H1 (cell line): ENCODE measurements at regions not wholly inside any gene's neighbourhood (a gene's known extent, or its start where the extent isn't known, plus 50 kb on each side); places are given as distances from the start of the nearest gene placed in this dataset.

ENCODE experiments used
- CTCF ChIA-PET: fragments of 300-600 bp; sonication (Branson Sonifier 250); formaldehyde crosslinking; loops from one replicate; lab custom pipeline; 2021; ENCODE audit not compliant: partially characterized antibody; lab: Charles Lee
- POLR2A ChIA-PET: fragments of 300-600 bp; sonication (Branson Sonifier 250); formaldehyde crosslinking; loops from one replicate; lab custom pipeline; 2021; ENCODE audit warnings: inconsistent platforms; ENCODE audit not compliant: partially characterized antibody; lab: Charles Lee
- DNase-seq, 2 experiments: peaks; one replicate each; pipeline versions ENCODE4 v3.0.0 to v3.0.0-alpha.2; 2010 to 2022; ENCODE audit warnings: low spot score in 2 of 2, low read depth in 1 of 2, mixed read lengths in 1 of 2
- FAIRE-seq: peaks from 2 replicates; lab custom pipeline; 2011; peaks lifted over from hg19 to GRCh38; lab: Jason Lieb, UNC
- H2AFZ ChIP-seq: 2 replicates; pipeline ENCODE4 v1.8.1; 2012; ENCODE audit warnings: low read length, inconsistent platforms
- H2AK5ac ChIP-seq: 2 replicates; pipeline ENCODE4 v1.6.1; 2013; ENCODE audit warnings: low read depth, low read length
- H2BK120ac ChIP-seq: replicated peaks from 2 replicates; pipeline ENCODE3; 2013; ENCODE audit warnings: low read depth, low read length, inconsistent platforms
- H2BK12ac ChIP-seq: 2 replicates; pipeline ENCODE4 v1.6.1; 2013; ENCODE audit warnings: low read depth, low read length
- H2BK15ac ChIP-seq: 2 replicates; pipeline ENCODE4 v1.6.1; 2013; ENCODE audit warnings: low read length
- H2BK20ac ChIP-seq: 2 replicates; pipeline ENCODE4 v1.6.1; 2013; ENCODE audit warnings: low read length
- H2BK5ac ChIP-seq: 2 replicates; pipeline ENCODE4 v1.6.1; 2013; ENCODE audit warnings: low read depth, low read length
- H3K14ac ChIP-seq: 2 replicates; pipeline ENCODE4 v1.6.1; 2013; ENCODE audit warnings: inconsistent platforms; ENCODE audit not compliant: insufficient read length
- H3K18ac ChIP-seq: 2 replicates; pipeline ENCODE4 v1.6.1; 2013; ENCODE audit warnings: low read length; ENCODE audit errors: extremely low read depth
- H3K23ac ChIP-seq: 2 replicates; pipeline ENCODE4 v1.6.1; 2013; ENCODE audit warnings: inconsistent platforms; ENCODE audit not compliant: insufficient read length
- H3K23me2 ChIP-seq: 2 replicates; pipeline ENCODE4 v1.6.1; 2013; ENCODE audit warnings: low read depth, low read length
- H3K27ac ChIP-seq: 2 replicates; pipeline ENCODE4 v1.6.1; 2011; ENCODE audit warnings: low read depth, low read length, inconsistent platforms
- H3K27me3 ChIP-seq, 4 experiments: replicated peaks in 1 of 4; 1 replicate in 1 of 4; 2 replicates in 3 of 4; pipeline versions ENCODE4 v1.6.1 to v1.8.1; 2011 to 2013; ENCODE audit warnings: low read length in 3 of 4, mild to moderate bottlenecking in 3 of 4, inconsistent platforms in 2 of 4, mixed read lengths in 2 of 4, moderate library complexity in 1 of 4; ENCODE audit not compliant: control insufficient read depth in 3 of 4, insufficient read depth in 3 of 4; ENCODE audit errors: extremely low read depth in 1 of 4
- H3K36me3 ChIP-seq, 4 experiments: 2 replicates each; pipeline versions ENCODE4 v1.6.1 to v1.8.1; 2011 to 2013; ENCODE audit warnings: mild to moderate bottlenecking in 4 of 4, low read length in 3 of 4, moderate library complexity in 2 of 4, control low read depth in 1 of 4, inconsistent platforms in 1 of 4; ENCODE audit not compliant: insufficient read depth in 4 of 4, control insufficient read depth in 2 of 4
- H3K4ac ChIP-seq: replicated peaks from 2 replicates; pipeline ENCODE3; 2013; ENCODE audit warnings: low read length, low read depth, mixed read lengths, inconsistent platforms; ENCODE audit not compliant: insufficient read length
- H3K4me1 ChIP-seq, 4 experiments: replicated peaks in 1 of 4; 1 replicate in 1 of 4; 2 replicates in 3 of 4; pipeline versions ENCODE4 v1.6.1 to v1.8.1; 2011 to 2013; ENCODE audit warnings: low read length in 3 of 4, inconsistent platforms in 2 of 4, mixed read lengths in 1 of 4; ENCODE audit not compliant: insufficient read depth in 4 of 4, control insufficient read depth in 3 of 4
- H3K4me2 ChIP-seq, 2 experiments: 2 replicates each; pipeline versions ENCODE4 v1.6.1 to v1.8.1; 2011 to 2013; ENCODE audit warnings: low read depth in 2 of 2, low read length in 2 of 2, control low read depth in 1 of 2, inconsistent platforms in 1 of 2, mild to moderate bottlenecking in 1 of 2; ENCODE audit not compliant: insufficient read depth in 1 of 2
- H3K4me3 ChIP-seq, 4 experiments: fragments of 200-600, 300-600 bp in 1 of 4; sonication (generic), shearing (Covaris generic), sonication (Bioruptor Twin) in 1 of 4; 2 replicates each; pipeline versions ENCODE4 v1.5.1 to v1.8.1; 2011 to 2016; ENCODE audit warnings: low read length in 4 of 4, low read depth in 3 of 4, control low read depth in 2 of 4, inconsistent platforms in 2 of 4, mild to moderate bottlenecking in 2 of 4, mixed read lengths in 1 of 4, moderate library complexity in 1 of 4; ENCODE audit not compliant: insufficient read depth in 2 of 4; ENCODE audit errors: extremely low read depth in 1 of 4
- H3K56ac ChIP-seq: replicated peaks from 2 replicates; pipeline ENCODE3; 2013; ENCODE audit warnings: low read depth, mild to moderate bottlenecking, mixed read lengths, low read length, inconsistent platforms; ENCODE audit not compliant: insufficient read length
- H3K79me1 ChIP-seq: 2 replicates; pipeline ENCODE4 v1.6.1; 2013; ENCODE audit warnings: low read depth, low read length, control low read depth
- H3K79me2 ChIP-seq, 2 experiments: 2 replicates each; pipeline versions ENCODE4 v1.6.1 to v1.8.1; 2012 to 2013; ENCODE audit warnings: low read length in 2 of 2, mild to moderate bottlenecking in 2 of 2, inconsistent platforms in 1 of 2; ENCODE audit not compliant: insufficient read depth in 2 of 2, control insufficient read depth in 1 of 2
- H3K9ac ChIP-seq, 4 experiments: replicated peaks in 1 of 4; 1 replicate in 1 of 4; 2 replicates in 3 of 4; pipeline versions ENCODE4 v1.6.1 to v1.8.1; 2011 to 2013; ENCODE audit warnings: low read depth in 3 of 4, low read length in 3 of 4, control low read depth in 2 of 4, mild to moderate bottlenecking in 2 of 4, moderate library complexity in 2 of 4, inconsistent platforms in 1 of 4; ENCODE audit errors: extremely low read depth in 1 of 4
- H3K9me3 ChIP-seq, 2 experiments: 2 replicates each; pipeline versions ENCODE4 v1.6.1 to v1.8.1; 2012 to 2013; ENCODE audit warnings: mild to moderate bottlenecking in 2 of 2, moderate library complexity in 2 of 2, control low read depth in 1 of 2, inconsistent platforms in 1 of 2, low read depth in 1 of 2, low read length in 1 of 2, mixed read lengths in 1 of 2; ENCODE audit not compliant: insufficient read depth in 2 of 2
- H4K20me1 ChIP-seq, 2 experiments: replicated peaks in 1 of 2; 2 replicates each; pipeline versions ENCODE3 to v1.8.1; 2011 to 2013; ENCODE audit warnings: inconsistent platforms in 2 of 2, low read length in 2 of 2, mild to moderate bottlenecking in 1 of 2; ENCODE audit not compliant: insufficient read depth in 2 of 2, control insufficient read depth in 1 of 2
- H4K5ac ChIP-seq: 2 replicates; pipeline ENCODE4 v1.6.1; 2013; ENCODE audit warnings: low read length, low read depth, mixed read lengths, inconsistent platforms; ENCODE audit not compliant: insufficient read length
- H4K8ac ChIP-seq: 2 replicates; pipeline ENCODE4 v1.8.0; 2013; ENCODE audit warnings: mild to moderate bottlenecking, moderate library complexity, low read length, inconsistent platforms; ENCODE audit not compliant: insufficient read depth; ENCODE audit errors: extremely low read depth
- H4K91ac ChIP-seq: replicated peaks from 2 replicates; pipeline ENCODE3; 2013; ENCODE audit warnings: low read length, mixed read lengths, inconsistent platforms; ENCODE audit not compliant: insufficient read length
- BCL11A ChIP-seq, 2 experiments: IDR thresholded peaks; one replicate each; pipeline ENCODE4 v1.6.1; 2011; ENCODE audit warnings: low read depth in 2 of 2, low read length in 2 of 2, mild to moderate bottlenecking in 2 of 2
- GABPA ChIP-seq: IDR thresholded peaks from 2 replicates; pipeline ENCODE4 v1.6.1; 2011; ENCODE audit warnings: mild to moderate bottlenecking, low read length, moderate library complexity, borderline replicate concordance; ENCODE audit not compliant: insufficient read depth
- JUND ChIP-seq: IDR thresholded peaks from 2 replicates; pipeline ENCODE4 v1.6.1; 2011; ENCODE audit warnings: mild to moderate bottlenecking, improper control_type of control experiment, low read length
- MAFK ChIP-seq: IDR thresholded peaks from 2 replicates; pipeline ENCODE4 v1.6.1; 2012; ENCODE audit warnings: low read depth, mild to moderate bottlenecking, improper control_type of control experiment, low read length
- RAD21 ChIP-seq, 2 experiments: IDR thresholded peaks in 1 of 2; conservative IDR thresholded peaks in 1 of 2; 2 replicates each; pipeline ENCODE4 v1.6.1; 2011; ENCODE audit warnings: low read depth in 2 of 2, low read length in 2 of 2, improper control_type of control experiment in 1 of 2, inconsistent platforms in 1 of 2, mild to moderate bottlenecking in 1 of 2, moderate library complexity in 1 of 2
- RFX5 ChIP-seq: IDR thresholded peaks from 2 replicates; pipeline ENCODE4 v1.6.1; 2011; ENCODE audit warnings: low read depth, low read length, improper control_type of control experiment, borderline replicate concordance
- SP2 ChIP-seq: IDR thresholded peaks from 2 replicates; pipeline ENCODE4 v1.6.1; 2012; ENCODE audit warnings: mild to moderate bottlenecking, low read length, inconsistent platforms
- TAF7 ChIP-seq: optimal IDR thresholded peaks from 2 replicates; pipeline ENCODE3; 2011; ENCODE audit warnings: low read depth, mild to moderate bottlenecking, inconsistent platforms, low read length, moderate library complexity, borderline replicate concordance
- WGBS, 2 experiments: shearing (Covaris generic) in 1 of 2; methylation state at CpG; one replicate each; pipeline versions ENCODE4 v1.1.6 to v1.1.7; 2013 to 2015; ENCODE audit warnings: low lambda C conversion rate in 2 of 2, mixed read lengths in 2 of 2, inconsistent platforms in 1 of 2, low coverage in 1 of 2, missing lambda C conversion rate in 1 of 2; ENCODE audit not compliant: insufficient replicate concordance in 2 of 2, insufficient coverage in 1 of 2, insufficient read length in 1 of 2; ENCODE audit errors: extremely low coverage in 1 of 2, missing lambda C conversion rate in 1 of 2; 5-methylcytosine and 5-hydroxymethylcytosine counted together

- Histone ChIP-seq H3K23ac (no peak overlapping the region), H2BK15ac (no peak overlapping the region), H2BK12ac (no peak overlapping the region), H3K4me2 (no peak overlapping the region), H3K18ac (no peak overlapping the region), H2BK5ac (no peak overlapping the region)
- no peak for DNase-seq
- CTCF ChIA-PET = no interaction called here
- no peak for FAIRE-seq
- no peak for TF ChIP-seq BCL11A (IDR thresholded peaks at IDR 0.05; ENCODE audit: low read depth in 2 of 2, low read length in 2 of 2)
- TF ChIP-seq JUND = no peak
- no peak for TF ChIP-seq TAF7
- TF ChIP-seq MAFK = no peak
- peak in 1 of 2 experiments; percentile 19; a peak in 1 of 4 replicates for TF ChIP-seq RAD21 (IDR thresholded peaks at IDR 0.05 in 1 of 2, conservative IDR thresholded peaks at IDR 0.05 in 1 of 2; ENCODE audit: low read depth in 2 of 2, low read length in 2 of 2)
- no peak for TF ChIP-seq GABPA
- TF ChIP-seq SP2 = no peak
- TF ChIP-seq RFX5 = no peak
- TF ChIP-seq, all 59 proteins: peak for 1
- no peaks in the 10 kb centered on the region for H3K79me1 ChIP-seq
- no peak overlapping the region for H2BK120ac ChIP-seq
- H3K56ac ChIP-seq = no peak overlapping the region
- no peak overlapping the region for H3K4ac ChIP-seq
- H3K36me3 ChIP-seq = no peaks in the 10 kb centered on the region
- H2AFZ ChIP-seq = no peak overlapping the region
- H3K4me1 ChIP-seq = no peaks in the 10 kb centered on the region
- H3K9ac ChIP-seq = no peak overlapping the region
- no peak overlapping the region for H3K14ac ChIP-seq
- no peak overlapping the region for H3K27ac ChIP-seq
- no peak overlapping the region for H4K91ac ChIP-seq
- H2BK20ac ChIP-seq = no peak overlapping the region
- H3K79me2 ChIP-seq = no peaks in the 10 kb centered on the region
- no peaks in the 10 kb centered on the region for H4K20me1 ChIP-seq
- H4K5ac ChIP-seq = no peak overlapping the region
- no peak overlapping the region for H3K4me3 ChIP-seq
- WGBS, 2 experiments = 93% methylated on average over 3 of the region's 3 CpGs; no CpG with 5 or more reads in 1 of the 2 experiments
- no peak overlapping the region for H4K8ac ChIP-seq
- no peaks in the 10 kb centered on the region for H3K23me2 ChIP-seq
- no peak overlapping the region for H2AK5ac ChIP-seq
- no peaks in the 10 kb centered on the region for H3K27me3 ChIP-seq
- H3K9me3 ChIP-seq = no peaks in the 10 kb centered on the region
- POLR2A ChIA-PET = no interaction called here
Measured at GRCh38 chr2:66948234-66948633, 448.9 kb upstream of the ETAA1 start.
